ENCODE measurements at regions not wholly inside any gene's neighbourhood (a gene's known extent, or its start where the extent isn't known, plus 50 kb on each side); places are given as distances from the start of the nearest gene placed in this dataset.
A peak's percentile ranks its signal among the peaks of the same experiment; 100 is the strongest.

- H3K4me3 Mint-ChIP-seq: no peak overlapping the region
- no peaks in the 10 kb centered on the region for H3K4me1 Mint-ChIP-seq
- H3K4me1 ChIP-seq (ENCODE audit: control insufficient read depth, insufficient read depth, low read length, poor library complexity, severe bottlenecking): no peaks in the 10 kb centered on the region
- DNase-seq: no peak
- no peak overlapping the region for H3K4me3 ChIP-seq (ENCODE audit: low read depth, low read length)
- peaks cover 0 to 15% (median 7%) of the 10 kb centered on the region in 7 donors for H3K9me3 Mint-ChIP-seq
- no peaks in the 10 kb centered on the region for H3K36me3 ChIP-seq (ENCODE audit: control insufficient read depth, insufficient read depth, low read length)
- H3K27ac ChIP-seq (ENCODE audit: insufficient read depth, low read length, poor library complexity, severe bottlenecking): no peak overlapping the region
- ATAC-seq (ENCODE audit: low read depth in 2 of 2): no peak
- no peaks in the 10 kb centered on the region for H3K36me3 Mint-ChIP-seq
- no peaks in the 10 kb centered on the region for H3K27me3 Mint-ChIP-seq
- H3K27ac Mint-ChIP-seq: no peak overlapping the region
- H3K27me3 ChIP-seq (ENCODE audit: control insufficient read depth, insufficient read depth, low read length): peaks cover 2% of the 10 kb centered on the region
- peaks cover 0 to 8% of the 10 kb centered on the region in 2 experiments for H3K9me3 ChIP-seq (ENCODE audit: control insufficient read depth in 2 of 2, low read length in 2 of 2)
Observed at GRCh38 chr1:47669081-47669585, 231.3 kb downstream of the FOXD2 start.

GRCh38 chr1:47672622-47673021 is 234.8 kb downstream of the FOXD2 start:
- Mint-ChIP-seq H3K4me1 (no peaks in the 10 kb centered on the region), H3K27me3 (no peaks in the 10 kb centered on the region), H3K4me3 (no peak overlapping the region), H3K9me3 (peaks cover 0 to 15% (median 5%) of the 10 kb centered on the region in 7 donors), H3K36me3 (no peaks in the 10 kb centered on the region), H3K27ac (no peak overlapping the region)
- H3K9me3 ChIP-seq (ENCODE audit: control insufficient read depth in 2 of 2, low read length in 2 of 2): peaks cover 0 to 8% of the 10 kb centered on the region in 2 experiments
- no peaks in the 10 kb centered on the region for H3K36me3 ChIP-seq (ENCODE audit: control insufficient read depth, insufficient read depth, low read length)
- H3K4me1 ChIP-seq (ENCODE audit: control insufficient read depth, insufficient read depth, low read length, poor library complexity, severe bottlenecking): no peaks in the 10 kb centered on the region
- DNase-seq (no peak), ATAC-seq (ENCODE audit: low read depth in 2 of 2) (no peak)
- no peak overlapping the region for H3K4me3 ChIP-seq (ENCODE audit: low read depth, low read length)
- H3K27me3 ChIP-seq (ENCODE audit: control insufficient read depth, insufficient read depth, low read length): peaks cover 2% of the 10 kb centered on the region
- H3K27ac ChIP-seq (ENCODE audit: insufficient read depth, low read length, poor library complexity, severe bottlenecking): no peak overlapping the region

DNA sequence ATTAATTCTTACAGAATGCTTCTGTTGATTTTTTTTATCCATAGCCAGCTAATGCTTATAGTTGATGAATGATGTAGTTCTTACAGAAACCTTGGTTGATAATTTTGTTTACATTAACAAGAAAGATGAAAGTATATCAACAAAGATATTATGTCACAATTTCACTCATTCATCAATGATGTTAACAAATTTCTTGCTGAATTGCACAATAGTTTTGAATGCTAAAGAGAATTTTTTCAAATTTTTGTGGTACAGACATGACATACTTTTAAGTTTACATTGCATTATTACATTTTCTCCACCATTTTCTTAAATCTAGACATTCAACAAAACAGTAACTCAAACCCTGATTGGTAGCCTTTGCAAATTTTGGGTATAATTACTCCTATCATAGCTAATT is 236.3 kb downstream of the FOXD2 start:
- no peak overlapping the region for H3K27ac Mint-ChIP-seq
- H3K4me3 Mint-ChIP-seq: no peak overlapping the region
- Histone ChIP-seq H3K36me3 (ENCODE audit: control insufficient read depth, insufficient read depth, low read length) (no peaks in the 10 kb centered on the region), H3K4me1 (ENCODE audit: control insufficient read depth, insufficient read depth, low read length, poor library complexity, severe bottlenecking) (no peaks in the 10 kb centered on the region), H3K9me3 (ENCODE audit: control insufficient read depth in 2 of 2, low read length in 2 of 2) (peaks cover 0 to 8% of the 10 kb centered on the region in 2 experiments), H3K4me3 (ENCODE audit: low read depth, low read length) (no peak overlapping the region), H3K27me3 (ENCODE audit: control insufficient read depth, insufficient read depth, low read length) (peaks cover 2% of the 10 kb centered on the region), H3K27ac (ENCODE audit: insufficient read depth, low read length, poor library complexity, severe bottlenecking) (no peak overlapping the region)
- DNase-seq (no peak), ATAC-seq (ENCODE audit: low read depth in 2 of 2) (no peak)
- H3K9me3 Mint-ChIP-seq: peaks cover 0 to 15% (median 7%) of the 10 kb centered on the region in 7 donors
- no peaks in the 10 kb centered on the region for H3K27me3 Mint-ChIP-seq
- no peaks in the 10 kb centered on the region for H3K36me3 Mint-ChIP-seq
- no peaks in the 10 kb centered on the region for H3K4me1 Mint-ChIP-seq

DNA sequence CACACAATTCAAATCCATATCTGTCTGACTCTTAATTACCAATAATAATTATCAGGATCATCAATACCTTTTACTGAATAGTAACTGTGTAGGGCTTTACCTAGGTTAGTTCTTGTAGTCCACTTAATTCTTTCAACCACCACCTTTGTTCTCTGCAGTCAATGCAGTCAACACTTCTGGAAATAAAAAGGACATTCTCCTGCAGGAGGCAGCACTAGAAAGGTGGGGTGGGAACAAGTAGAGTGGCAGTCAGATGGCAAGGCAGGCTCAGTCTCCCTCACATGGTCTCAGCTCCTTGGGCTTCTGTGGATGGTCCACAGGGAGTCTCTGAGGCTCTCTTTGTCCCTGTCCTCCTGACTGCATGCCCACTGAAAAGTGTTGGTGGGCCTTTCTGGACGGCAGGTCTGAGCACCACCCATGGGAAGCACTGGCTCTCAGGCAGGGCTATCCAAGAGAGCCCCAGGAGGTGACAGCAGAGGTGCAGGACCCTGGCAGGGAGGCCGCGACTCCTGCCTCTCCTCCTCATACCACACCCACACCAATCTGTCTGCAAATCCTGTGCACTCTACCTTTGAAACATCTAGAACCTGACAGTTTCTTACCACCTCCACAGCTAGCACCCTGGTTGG is 237.3 kb downstream of the FOXD2 start:
- Histone ChIP-seq H3K4me1 (ENCODE audit: control insufficient read depth, insufficient read depth, low read length, poor library complexity, severe bottlenecking) (no peaks in the 10 kb centered on the region), H3K36me3 (ENCODE audit: control insufficient read depth, insufficient read depth, low read length) (no peaks in the 10 kb centered on the region), H3K9me3 (ENCODE audit: control insufficient read depth in 2 of 2, low read length in 2 of 2) (peaks cover 0 to 8% of the 10 kb centered on the region in 2 experiments), H3K4me3 (ENCODE audit: low read depth, low read length) (no peak overlapping the region), H3K27me3 (ENCODE audit: control insufficient read depth, insufficient read depth, low read length) (peaks cover 2% of the 10 kb centered on the region), H3K27ac (ENCODE audit: insufficient read depth, low read length, poor library complexity, severe bottlenecking) (no peak overlapping the region)
- Mint-ChIP-seq H3K4me1 (no peaks in the 10 kb centered on the region), H3K36me3 (no peaks in the 10 kb centered on the region), H3K27me3 (no peaks in the 10 kb centered on the region), H3K27ac (no peak overlapping the region), H3K9me3 (peaks cover 0 to 15% (median 7%) of the 10 kb centered on the region in 7 donors), H3K4me3 (no peak overlapping the region)
- ATAC-seq (ENCODE audit: low read depth in 2 of 2): no peak
- DNase-seq: no peak

- no peaks in the 10 kb centered on the region for H3K4me1 ChIP-seq (ENCODE audit: control insufficient read depth, insufficient read depth, low read length, poor library complexity, severe bottlenecking)
- H3K27me3 ChIP-seq (ENCODE audit: control insufficient read depth, insufficient read depth, low read length): peaks cover 2% of the 10 kb centered on the region
- no peak overlapping the region for H3K4me3 ChIP-seq (ENCODE audit: low read depth, low read length)
- Mint-ChIP-seq H3K27me3 (no peaks in the 10 kb centered on the region), H3K27ac (no peak overlapping the region), H3K4me1 (no peaks in the 10 kb centered on the region), H3K4me3 (no peak overlapping the region), H3K9me3 (peaks cover 0 to 15% (median 5%) of the 10 kb centered on the region in 7 donors), H3K36me3 (no peaks in the 10 kb centered on the region)
- H3K36me3 ChIP-seq (ENCODE audit: control insufficient read depth, insufficient read depth, low read length): no peaks in the 10 kb centered on the region
- H3K9me3 ChIP-seq (ENCODE audit: control insufficient read depth in 2 of 2, low read length in 2 of 2): peaks cover 0 to 8% of the 10 kb centered on the region in 2 experiments
- DNase-seq (no peak), ATAC-seq (ENCODE audit: low read depth in 2 of 2) (no peak)
- H3K27ac ChIP-seq (ENCODE audit: insufficient read depth, low read length, poor library complexity, severe bottlenecking): no peak overlapping the region
Observed at GRCh38 chr1:47675721-47676120, 237.9 kb downstream of the FOXD2 start.

DNA sequence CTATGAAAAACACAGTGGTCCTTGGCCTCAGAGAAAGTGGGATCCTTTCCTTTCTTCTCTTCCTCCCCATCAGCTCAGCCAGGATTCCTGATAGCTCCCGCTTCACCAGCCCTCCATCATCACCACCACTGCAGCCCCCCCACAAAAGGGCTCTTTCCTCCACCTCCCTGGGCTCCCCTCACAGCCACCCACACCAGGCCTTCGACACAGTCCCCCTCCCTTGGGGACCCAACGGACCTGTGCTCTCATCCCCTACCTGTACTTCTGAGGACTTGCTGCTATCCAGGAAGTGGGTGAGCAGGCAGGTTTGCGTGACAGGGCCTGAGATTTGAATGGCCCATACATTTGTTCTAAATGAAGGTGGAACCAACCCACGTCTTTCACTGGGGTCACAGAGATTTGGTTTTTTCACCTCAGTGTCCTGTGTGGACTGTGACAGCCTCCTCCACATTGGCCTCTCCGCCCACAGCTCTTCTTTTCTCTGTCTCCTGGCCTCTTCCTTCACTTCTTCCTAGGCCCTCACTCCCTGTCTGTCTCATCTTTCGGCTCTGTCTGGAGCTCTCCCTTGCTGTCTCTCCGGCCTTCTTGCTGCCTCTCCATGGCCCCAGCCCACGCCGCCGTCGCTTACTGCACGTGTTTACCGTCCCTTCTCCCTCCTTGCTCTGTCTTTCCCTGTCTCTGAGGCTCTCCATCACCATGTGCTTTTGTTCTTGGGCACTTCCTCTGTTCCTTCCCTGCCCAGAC is 238.6 kb downstream of the FOXD2 start:
- DNase-seq (no peak), ATAC-seq (ENCODE audit: low read depth in 2 of 2) (no peak)
- Histone ChIP-seq H3K9me3 (ENCODE audit: control insufficient read depth in 2 of 2, low read length in 2 of 2) (peaks cover 0 to 8% of the 10 kb centered on the region in 2 experiments), H3K27ac (ENCODE audit: insufficient read depth, low read length, poor library complexity, severe bottlenecking) (no peak overlapping the region), H3K36me3 (ENCODE audit: control insufficient read depth, insufficient read depth, low read length) (no peaks in the 10 kb centered on the region), H3K27me3 (ENCODE audit: control insufficient read depth, insufficient read depth, low read length) (peaks cover 2% of the 10 kb centered on the region), H3K4me1 (ENCODE audit: control insufficient read depth, insufficient read depth, low read length, poor library complexity, severe bottlenecking) (no peaks in the 10 kb centered on the region), H3K4me3 (ENCODE audit: low read depth, low read length) (no peak overlapping the region)
- Mint-ChIP-seq H3K36me3 (no peaks in the 10 kb centered on the region), H3K27me3 (no peaks in the 10 kb centered on the region), H3K4me1 (no peaks in the 10 kb centered on the region), H3K9me3 (peaks cover 0 to 15% (median 5%) of the 10 kb centered on the region in 7 donors), H3K27ac (no peak overlapping the region), H3K4me3 (peak overlapping the region in 1 of 4 donors; percentile 8)

GRCh38 chr1:47677241-47677940 is 239.5 kb downstream of the FOXD2 start:
- no peak overlapping the region for H3K4me3 Mint-ChIP-seq
- H3K27me3 ChIP-seq (ENCODE audit: control insufficient read depth, insufficient read depth, low read length): peaks cover 2% of the 10 kb centered on the region
- H3K9me3 Mint-ChIP-seq: peaks cover 0 to 14% (median 5%) of the 10 kb centered on the region in 7 donors
- DNase-seq (no peak), ATAC-seq (ENCODE audit: low read depth in 2 of 2) (no peak)
- H3K4me3 ChIP-seq (ENCODE audit: low read depth, low read length): no peak overlapping the region
- H3K27ac ChIP-seq (ENCODE audit: insufficient read depth, low read length, poor library complexity, severe bottlenecking): no peak overlapping the region
- H3K4me1 ChIP-seq (ENCODE audit: control insufficient read depth, insufficient read depth, low read length, poor library complexity, severe bottlenecking): no peaks in the 10 kb centered on the region
- no peaks in the 10 kb centered on the region for H3K36me3 Mint-ChIP-seq
- no peak overlapping the region for H3K27ac Mint-ChIP-seq
- H3K27me3 Mint-ChIP-seq: no peaks in the 10 kb centered on the region
- peaks cover 0 to 8% of the 10 kb centered on the region in 2 experiments for H3K9me3 ChIP-seq (ENCODE audit: control insufficient read depth in 2 of 2, low read length in 2 of 2)
- H3K36me3 ChIP-seq (ENCODE audit: control insufficient read depth, insufficient read depth, low read length): no peaks in the 10 kb centered on the region
- H3K4me1 Mint-ChIP-seq: no peaks in the 10 kb centered on the region

Data from CD4-positive, CD25-positive, alpha-beta regulatory T cell (primary cell).